NCI-H2107 treated with DMSO at 0.1 percent for 48 hours (cell line): ENCODE measurements at regions not wholly inside any gene's neighbourhood (a gene's known extent, or its start where the extent isn't known, plus 50 kb on each side); places are given as distances from the start of the nearest gene placed in this dataset.

Source experiments
- DNase-seq: peaks from one replicate; lab custom pipeline; 2025; ENCODE audit not compliant: unreplicated experiment; lab: John Stamatoyannopoulos, UW

GRCh38 chr14:62364800-62365280 is 602.6 kb downstream of the SNAPC1 start:
- DNase-seq: no peak

- no peak for DNase-seq
Observed at GRCh38 chr14:62369919-62370560, 607.8 kb downstream of the SNAPC1 start.

GRCh38 chr14:62373944-62374343 is 611.7 kb downstream of the SNAPC1 start:
- DNase-seq: no peak

GRCh38 chr14:62378057-62378456 is 615.8 kb downstream of the SNAPC1 start:
- no peak for DNase-seq

- DNase-seq: no peak
Observed at GRCh38 chr14:62381311-62382070, 619.3 kb downstream of the SNAPC1 start.

- no peak for DNase-seq
Observed at GRCh38 chr14:62409169-62409568, 636.1 kb downstream of the KCNH5 start.

- DNase-seq: no peak
Observed at GRCh38 chr14:62409626-62410300, 635.5 kb downstream of the KCNH5 start.

GRCh38 chr14:62420847-62421246 is 624.4 kb downstream of the KCNH5 start:
- DNase-seq: no peak

- DNase-seq: no peak
Observed at GRCh38 chr14:62428429-62429203, 616.6 kb downstream of the KCNH5 start.

- no peak for DNase-seq
Observed at GRCh38 chr14:62429683-62430082, 615.6 kb downstream of the KCNH5 start.

- DNase-seq: no peak
Observed at GRCh38 chr14:62431496-62431895, 613.8 kb downstream of the KCNH5 start.

GRCh38 chr14:62432955-62433354 is 612.3 kb downstream of the KCNH5 start:
- no peak for DNase-seq

- DNase-seq: no peak
Observed at GRCh38 chr14:62436261-62436660, 609.0 kb downstream of the KCNH5 start.

GRCh38 chr14:62439210-62439609 is 606.0 kb downstream of the KCNH5 start:
- no peak for DNase-seq

- DNase-seq: no peak
Observed at GRCh38 chr14:62443796-62444195, 601.5 kb downstream of the KCNH5 start.

GRCh38 chr14:62445570-62445969 is 599.7 kb downstream of the KCNH5 start:
- DNase-seq: no peak

- no peak for DNase-seq
Observed at GRCh38 chr14:62451221-62451620, 594.0 kb downstream of the KCNH5 start.

- DNase-seq: no peak
Observed at GRCh38 chr14:62453226-62453625, 592.0 kb downstream of the KCNH5 start.

GRCh38 chr14:62455446-62455845 is 589.8 kb downstream of the KCNH5 start:
- DNase-seq: no peak

- no peak for DNase-seq
Observed at GRCh38 chr14:62462988-62463387, 582.3 kb downstream of the KCNH5 start.

- DNase-seq: no peak
Observed at GRCh38 chr14:62468946-62469345, 576.3 kb downstream of the KCNH5 start.
